PC-9 (cell line): ENCODE measurements at regions not wholly inside any gene's neighbourhood (a gene's known extent, or its start where the extent isn't known, plus 50 kb on each side); places are given as distances from the start of the nearest gene placed in this dataset.
A peak's percentile ranks its signal among the peaks of the same experiment; 100 is the strongest.

Source experiments
- BruUV-seq: library from RNA; stranded (reverse); fragments of 400-500 nt; replicated peaks from 2 replicates; lab custom pipeline; 2021; lab: Mats Ljungman, UMichigan
- CTCF ChIA-PET: fragments of 300-600 bp; sonication (Branson Sonifier 250); formaldehyde crosslinking; loops from one replicate; lab custom pipeline; 2022; ENCODE audit warnings: antibody characterized with exemption; lab: Charles Lee
- POLR2A ChIA-PET: fragments of 300-600 bp; sonication (Branson Sonifier 250); formaldehyde crosslinking; loops from one replicate; lab custom pipeline; 2022; ENCODE audit warnings: antibody characterized with exemption; ENCODE audit not compliant: unreplicated experiment; lab: Charles Lee
- DNase-seq, 2 experiments: peaks; one replicate each; pipeline versions ENCODE4 v3.0.0 to v3.0.0-alpha.2; 2015 to 2022; ENCODE audit warnings: mixed read lengths in 1 of 2
- H2AFZ ChIP-seq: fragments of 200-600 bp; sonication (generic); 2 replicates; pipeline ENCODE4 v1.8.1; 2017; ENCODE audit warnings: antibody characterized with exemption
- H3F3A ChIP-seq: fragments of 200-600 bp; sonication (generic); 2 replicates; pipeline ENCODE4 v1.8.1; 2017; ENCODE audit warnings: antibody characterized with exemption, mild to moderate bottlenecking, low read depth; ENCODE audit not compliant: insufficient read depth
- H3K27ac ChIP-seq: fragments of 200-600 bp; sonication (generic); 2 replicates; pipeline ENCODE4 v1.6.1; 2016; ENCODE audit warnings: mixed run types
- H3K27me3 ChIP-seq: fragments of 200-600 bp; sonication (generic); 2 replicates; pipeline ENCODE4 v1.6.1; 2016; ENCODE audit warnings: low read depth, mixed run types; ENCODE audit not compliant: insufficient read depth
- H3K36me3 ChIP-seq: fragments of 200-600 bp; sonication (generic); 2 replicates; pipeline ENCODE4 v1.6.1; 2016; ENCODE audit warnings: low read depth, mixed run types
- H3K4me1 ChIP-seq: fragments of 200-600 bp; sonication (generic); replicated peaks from 2 replicates; pipeline ENCODE4 v1.6.1; 2016; ENCODE audit warnings: mixed run types; ENCODE audit not compliant: insufficient read depth
- H3K4me2 ChIP-seq: fragments of 200-600 bp; sonication (generic); 2 replicates; pipeline ENCODE4 v1.6.1; 2017; ENCODE audit warnings: mixed run types
- H3K4me3 ChIP-seq: fragments of 200-600 bp; sonication (generic); 2 replicates; pipeline ENCODE4 v1.6.1; 2016; ENCODE audit warnings: mixed run types
- H3K79me2 ChIP-seq: fragments of 200-600 bp; sonication (generic); 2 replicates; pipeline ENCODE4 v1.6.1; 2017; ENCODE audit warnings: low read depth, mixed run types
- H3K9me2 ChIP-seq: fragments of 200-600 bp; sonication (generic); 2 replicates; pipeline ENCODE4 v1.8.1; 2017; ENCODE audit warnings: mild to moderate bottlenecking; ENCODE audit not compliant: insufficient read depth
- H3K9me3 ChIP-seq: fragments of 200-600 bp; sonication (generic); 2 replicates; pipeline ENCODE4 v1.8.1; 2016; ENCODE audit warnings: low read depth; ENCODE audit not compliant: insufficient read depth
- H4K20me1 ChIP-seq: fragments of 200-600 bp; sonication (generic); 2 replicates; pipeline ENCODE4 v1.8.1; 2017; ENCODE audit not compliant: insufficient read depth
- CTCF ChIP-seq: fragments of 200-600 bp; sonication (generic); conservative IDR thresholded peaks from 2 replicates; pipeline ENCODE4 v1.6.1; 2017; ENCODE audit warnings: mixed run types, antibody characterized with exemption, mild to moderate bottlenecking, moderate library complexity
- EZH2 ChIP-seq: fragments of 200-600 bp; sonication (generic); IDR thresholded peaks from 2 replicates; pipeline ENCODE4 v1.8.0; 2017; ENCODE audit warnings: antibody characterized with exemption, low read depth
- intact Hi-C: fragments of 100-400 bp; cut with micrococcal nuclease; formaldehyde crosslinking; loops from one replicate; pipeline ENCODE4 v1.10.0; 2022; ENCODE audit not compliant: unreplicated experiment

DNA sequence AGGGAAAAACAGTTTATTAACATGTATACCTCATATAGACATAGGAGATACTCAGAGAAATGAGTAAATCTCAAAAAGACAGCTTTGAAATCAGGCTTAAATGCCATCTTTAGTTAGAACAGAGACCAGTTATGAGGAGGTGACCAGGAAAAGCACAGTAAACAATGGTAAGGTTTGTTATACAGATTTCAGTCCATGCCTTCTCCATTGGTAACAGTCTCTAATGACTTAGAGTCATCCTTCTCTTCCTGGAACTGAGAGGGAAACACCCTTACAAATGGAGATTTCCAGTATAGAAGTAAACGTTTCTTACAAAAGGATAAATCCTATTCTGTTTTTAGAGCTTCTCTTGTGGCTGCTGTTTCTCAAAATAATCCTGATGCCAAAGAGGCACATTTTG lies 476.3 kb upstream of the NAALADL2 start:
- intact Hi-C loops = no loop called here
- no TSS peak for BruUV-seq

DNA sequence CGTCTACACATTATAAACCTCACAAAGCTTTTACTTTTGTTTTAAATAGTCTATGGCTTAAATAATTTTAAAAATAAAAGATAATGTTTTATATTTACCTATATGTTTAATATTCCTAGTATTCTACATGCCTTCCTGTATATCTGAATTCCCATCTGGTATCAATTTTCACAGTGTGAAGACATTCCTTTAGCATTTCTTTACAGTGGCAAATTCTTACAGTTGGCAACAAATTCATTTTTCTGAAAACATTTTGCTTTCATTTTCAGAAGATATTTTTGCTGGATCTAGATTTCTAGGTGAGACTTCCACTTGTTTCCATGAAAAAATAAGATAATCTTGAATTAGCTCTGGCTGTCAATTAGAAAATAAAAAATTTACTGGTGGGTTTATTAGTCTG lies 471.4 kb upstream of the NAALADL2 start:
- no TSS peak for BruUV-seq
- H2AFZ ChIP-seq = no peak overlapping the region
- POLR2A ChIA-PET = no interaction called here
- H3K27ac ChIP-seq = no peak overlapping the region
- H3K36me3 ChIP-seq = no peaks in the 10 kb centered on the region
- H4K20me1 ChIP-seq = no peaks in the 10 kb centered on the region
- H3K4me3 ChIP-seq = no peak overlapping the region
- intact Hi-C loops = no loop called here
- no peaks in the 10 kb centered on the region for H3K79me2 ChIP-seq
- no peaks in the 10 kb centered on the region for H3K9me3 ChIP-seq
- H3K4me2 ChIP-seq = no peak overlapping the region
- no peak for DNase-seq
- H3K9me2 ChIP-seq = no peaks in the 10 kb centered on the region
- TF ChIP-seq CTCF (no peak), EZH2 (no peak)
- H3K27me3 ChIP-seq = no peaks in the 10 kb centered on the region
- H3K4me1 ChIP-seq = no peaks in the 10 kb centered on the region
- no peaks in the 10 kb centered on the region for H3F3A ChIP-seq
- CTCF ChIA-PET = no interaction called here

More for the DNA sequence above, 476.3 kb upstream of the NAALADL2 start:
- Histone ChIP-seq H3F3A (no peaks in the 10 kb centered on the region), H3K36me3 (no peaks in the 10 kb centered on the region), H3K4me1 (no peaks in the 10 kb centered on the region), H3K27me3 (no peaks in the 10 kb centered on the region), H3K9me3 (no peaks in the 10 kb centered on the region), H3K4me3 (no peak overlapping the region), H3K27ac (no peak overlapping the region), H3K9me2 (no peaks in the 10 kb centered on the region), H3K4me2 (no peak overlapping the region), H4K20me1 (no peaks in the 10 kb centered on the region), H2AFZ (no peak overlapping the region), H3K79me2 (no peaks in the 10 kb centered on the region)
- POLR2A ChIA-PET = no interaction called here
- no peak for DNase-seq
- CTCF ChIA-PET = no interaction called here
- TF ChIP-seq CTCF = no peak
- TF ChIP-seq EZH2 = no peak

DNA sequence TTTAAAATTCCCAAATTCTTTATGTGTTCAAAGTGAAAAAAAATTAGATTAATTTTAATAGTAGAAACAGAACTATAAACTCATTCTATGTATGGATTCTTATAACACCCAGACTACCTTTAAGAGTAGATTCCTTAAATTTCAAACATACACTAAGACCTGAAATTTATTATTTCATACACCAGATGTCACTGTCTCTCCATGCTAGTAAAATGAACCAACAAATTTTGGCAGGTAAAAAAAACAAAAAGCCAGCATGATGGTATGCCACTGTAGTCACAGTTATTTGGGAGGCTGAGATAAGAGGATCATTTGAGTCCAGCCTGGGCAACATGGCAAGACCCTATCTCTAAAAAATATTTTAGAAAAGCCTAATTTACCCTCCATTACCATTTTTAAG lies 461.3 kb upstream of the NAALADL2 start:
- no peak overlapping the region for H3K27ac ChIP-seq
- H3K4me1 ChIP-seq = no peaks in the 10 kb centered on the region
- H3K4me2 ChIP-seq = no peak overlapping the region
- no peak overlapping the region for H2AFZ ChIP-seq
- BruUV-seq = no TSS peak
- H3K9me2 ChIP-seq = no peaks in the 10 kb centered on the region; the same call in none of the 2 replicates
- intact Hi-C loops = loop anchor here (2.0 kb wide), 1 partner anchor 465 kb away; no protein-coding TSS in a partner anchor
- no peaks in the 10 kb centered on the region for H3K79me2 ChIP-seq
- H3K27me3 ChIP-seq = no peaks in the 10 kb centered on the region
- ChIA-PET POLR2A (no interaction called here), CTCF (no interaction called here)
- DNase-seq = peak in 1 of 2 experiments; percentile 51
- no peaks in the 10 kb centered on the region for H3F3A ChIP-seq
- H4K20me1 ChIP-seq = no peaks in the 10 kb centered on the region
- H3K4me3 ChIP-seq = no peak overlapping the region
- H3K9me3 ChIP-seq = no peaks in the 10 kb centered on the region
- TF ChIP-seq CTCF = peak; percentile 79
- no peak for TF ChIP-seq EZH2
- H3K36me3 ChIP-seq = no peaks in the 10 kb centered on the region
